ENCODE measurements at regions not wholly inside any gene's neighbourhood (a gene's known extent, or its start where the extent isn't known, plus 50 kb on each side); places are given as distances from the start of the nearest gene placed in this dataset.

- Histone ChIP-seq H3K4me1 (ENCODE audit: insufficient read depth) (no peaks in the 10 kb centered on the region), H3K9me3 (no peaks in the 10 kb centered on the region), H3K4me3 (no peak overlapping the region), H3K27ac (no peak overlapping the region), H3K36me3 (no peaks in the 10 kb centered on the region), H3K27me3 (no peaks in the 10 kb centered on the region)
- 37 to 46% (median 44%) methylated on average over 1 of the region's 1 CpG for WGBS, 3 donors
- intact Hi-C loops (cut with DNase I), result no loop called here
- TF ChIP-seq, protein P1, sequence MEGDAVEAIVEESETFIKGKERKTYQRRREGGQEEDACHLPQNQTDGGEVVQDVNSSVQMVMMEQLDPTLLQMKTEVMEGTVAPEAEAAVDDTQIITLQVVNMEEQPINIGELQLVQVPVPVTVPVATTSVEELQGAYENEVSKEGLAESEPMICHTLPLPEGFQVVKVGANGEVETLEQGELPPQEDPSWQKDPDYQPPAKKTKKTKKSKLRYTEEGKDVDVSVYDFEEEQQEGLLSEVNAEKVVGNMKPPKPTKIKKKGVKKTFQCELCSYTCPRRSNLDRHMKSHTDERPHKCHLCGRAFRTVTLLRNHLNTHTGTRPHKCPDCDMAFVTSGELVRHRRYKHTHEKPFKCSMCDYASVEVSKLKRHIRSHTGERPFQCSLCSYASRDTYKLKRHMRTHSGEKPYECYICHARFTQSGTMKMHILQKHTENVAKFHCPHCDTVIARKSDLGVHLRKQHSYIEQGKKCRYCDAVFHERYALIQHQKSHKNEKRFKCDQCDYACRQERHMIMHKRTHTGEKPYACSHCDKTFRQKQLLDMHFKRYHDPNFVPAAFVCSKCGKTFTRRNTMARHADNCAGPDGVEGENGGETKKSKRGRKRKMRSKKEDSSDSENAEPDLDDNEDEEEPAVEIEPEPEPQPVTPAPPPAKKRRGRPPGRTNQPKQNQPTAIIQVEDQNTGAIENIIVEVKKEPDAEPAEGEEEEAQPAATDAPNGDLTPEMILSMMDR (IDR thresholded peaks at IDR 0.05), result no peak
- no peak for TF ChIP-seq EP300 (IDR thresholded peaks at IDR 0.05)
- no peak for TF ChIP-seq POLR2A (IDR thresholded peaks at IDR 0.05)
- DNase-seq, result no peak
These were observed 211.0 kb downstream of the PIK3C3 start for GRCh38 chr18:42165922-42166513.

- Histone ChIP-seq H3K27ac (no peak overlapping the region), H3K4me1 (ENCODE audit: insufficient read depth) (no peaks in the 10 kb centered on the region), H3K27me3 (no peaks in the 10 kb centered on the region), H3K9me3 (no peaks in the 10 kb centered on the region), H3K36me3 (no peaks in the 10 kb centered on the region), H3K4me3 (no peak overlapping the region)
- intact Hi-C loops (cut with DNase I), result no loop called here
- TF ChIP-seq, protein P1 (IDR thresholded peaks at IDR 0.05), result no peak
- TF ChIP-seq POLR2A (IDR thresholded peaks at IDR 0.05) (no peak), EP300 (IDR thresholded peaks at IDR 0.05) (no peak)
- 12 to 21% (median 17%) methylated on average over 2 of the region's 2 CpGs for WGBS, 3 donors
- no peak for DNase-seq
These were observed 213.5 kb downstream of the PIK3C3 start for GRCh38 chr18:42168487-42168886.

GRCh38 chr18:42168907-42169306 lies 213.9 kb downstream of the PIK3C3 start:
- intact Hi-C loops (cut with DNase I), result no loop called here
- no peaks in the 10 kb centered on the region for H3K9me3 ChIP-seq
- H3K36me3 ChIP-seq, result no peaks in the 10 kb centered on the region
- H3K27me3 ChIP-seq, result no peaks in the 10 kb centered on the region
- TF ChIP-seq, protein P1 (IDR thresholded peaks at IDR 0.05), result no peak
- TF ChIP-seq POLR2A (IDR thresholded peaks at IDR 0.05) (no peak), EP300 (IDR thresholded peaks at IDR 0.05) (no peak)
- whole genome bisulfite sequencing, 3 donors, result 27 to 29% (median 29%) methylated on average over 3 of the region's 3 CpGs
- H3K4me1 ChIP-seq (ENCODE audit: insufficient read depth), result no peaks in the 10 kb centered on the region
- H3K27ac ChIP-seq, result no peak overlapping the region
- H3K4me3 ChIP-seq, result no peak overlapping the region
- no peak for DNase-seq

- DNase-seq, result no peak
- TF ChIP-seq, protein P1 (IDR thresholded peaks at IDR 0.05), result no peak
- no peak for TF ChIP-seq EP300 (IDR thresholded peaks at IDR 0.05)
- Histone ChIP-seq H3K9me3 (no peaks in the 10 kb centered on the region), H3K36me3 (no peaks in the 10 kb centered on the region), H3K27me3 (no peaks in the 10 kb centered on the region), H3K4me3 (no peak overlapping the region), H3K4me1 (ENCODE audit: insufficient read depth) (no peaks in the 10 kb centered on the region), H3K27ac (no peak overlapping the region)
- 95 to 97% (median 97%) methylated on average over 1 of the region's 1 CpG for WGBS, 3 donors
- intact Hi-C loops (cut with DNase I), result no loop called here
These were observed 219.9 kb downstream of the PIK3C3 start for GRCh38 chr18:42174909-42175308.
